ENCODE measurements at regions not wholly inside any gene's neighbourhood (a gene's known extent, or its start where the extent isn't known, plus 50 kb on each side); places are given as distances from the start of the nearest gene placed in this dataset.

DNA sequence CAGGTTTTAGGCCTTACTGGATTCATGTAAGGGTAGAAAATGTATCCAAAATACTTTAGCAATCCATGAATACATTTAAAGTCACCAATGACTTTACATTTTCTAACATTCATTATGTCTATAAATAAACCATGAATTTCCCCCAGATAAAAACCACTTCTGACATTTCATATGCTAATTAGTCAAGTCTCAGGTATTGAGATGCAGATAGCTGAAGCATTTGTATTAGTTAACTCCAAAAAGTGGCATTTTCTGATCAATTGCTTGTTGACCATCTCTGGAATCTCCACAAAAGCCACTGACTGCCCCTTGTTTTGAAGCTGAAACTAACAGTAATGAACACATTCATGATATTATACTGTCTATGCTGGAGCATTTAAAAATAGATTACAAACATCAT lies 68.4 kb upstream of the RAP2B start:
- H3K27ac Mint-ChIP-seq = no peak overlapping the region
- no peaks in the 10 kb centered on the region for H3K36me3 Mint-ChIP-seq (ENCODE audit: low read depth)
- no peaks in the 10 kb centered on the region for H3K4me1 Mint-ChIP-seq
- TF ChIP-seq, protein P1, sequence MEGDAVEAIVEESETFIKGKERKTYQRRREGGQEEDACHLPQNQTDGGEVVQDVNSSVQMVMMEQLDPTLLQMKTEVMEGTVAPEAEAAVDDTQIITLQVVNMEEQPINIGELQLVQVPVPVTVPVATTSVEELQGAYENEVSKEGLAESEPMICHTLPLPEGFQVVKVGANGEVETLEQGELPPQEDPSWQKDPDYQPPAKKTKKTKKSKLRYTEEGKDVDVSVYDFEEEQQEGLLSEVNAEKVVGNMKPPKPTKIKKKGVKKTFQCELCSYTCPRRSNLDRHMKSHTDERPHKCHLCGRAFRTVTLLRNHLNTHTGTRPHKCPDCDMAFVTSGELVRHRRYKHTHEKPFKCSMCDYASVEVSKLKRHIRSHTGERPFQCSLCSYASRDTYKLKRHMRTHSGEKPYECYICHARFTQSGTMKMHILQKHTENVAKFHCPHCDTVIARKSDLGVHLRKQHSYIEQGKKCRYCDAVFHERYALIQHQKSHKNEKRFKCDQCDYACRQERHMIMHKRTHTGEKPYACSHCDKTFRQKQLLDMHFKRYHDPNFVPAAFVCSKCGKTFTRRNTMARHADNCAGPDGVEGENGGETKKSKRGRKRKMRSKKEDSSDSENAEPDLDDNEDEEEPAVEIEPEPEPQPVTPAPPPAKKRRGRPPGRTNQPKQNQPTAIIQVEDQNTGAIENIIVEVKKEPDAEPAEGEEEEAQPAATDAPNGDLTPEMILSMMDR (IDR thresholded peaks at IDR 0.05) = no peak
- H3K27me3 Mint-ChIP-seq (ENCODE audit: low read depth, poor library complexity) = no peaks in the 10 kb centered on the region
- no peak overlapping the region for H3K4me3 Mint-ChIP-seq
- no peak for DNase-seq
- H3K9me3 Mint-ChIP-seq = no peaks in the 10 kb centered on the region

DNA sequence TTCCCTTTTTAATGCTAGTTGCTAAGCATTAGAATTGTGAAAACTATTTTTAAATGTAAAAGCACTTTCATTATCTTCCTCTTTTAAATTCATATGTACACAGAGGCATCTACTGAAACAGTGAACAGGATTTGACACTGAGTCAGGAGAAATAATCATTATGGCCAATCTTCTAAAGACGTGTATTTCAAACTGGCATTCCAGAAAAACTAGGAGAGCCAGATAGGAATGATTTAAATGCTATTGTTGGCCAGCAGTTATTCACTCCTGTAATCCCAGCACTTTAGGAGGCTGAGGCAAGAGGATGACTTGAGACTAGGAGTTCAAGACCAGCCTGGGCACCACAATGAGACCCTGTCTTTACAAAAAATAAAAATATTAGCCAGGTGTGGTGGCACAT lies 67.6 kb upstream of the RAP2B start:
- Mint-ChIP-seq H3K4me1 (no peaks in the 10 kb centered on the region), H3K9me3 (no peaks in the 10 kb centered on the region), H3K27ac (no peak overlapping the region), H3K36me3 (ENCODE audit: low read depth) (no peaks in the 10 kb centered on the region), H3K4me3 (no peak overlapping the region), H3K27me3 (ENCODE audit: low read depth, poor library complexity) (no peaks in the 10 kb centered on the region)
- TF ChIP-seq, protein P1 (IDR thresholded peaks at IDR 0.05) = no peak
- no peak for DNase-seq

DNA sequence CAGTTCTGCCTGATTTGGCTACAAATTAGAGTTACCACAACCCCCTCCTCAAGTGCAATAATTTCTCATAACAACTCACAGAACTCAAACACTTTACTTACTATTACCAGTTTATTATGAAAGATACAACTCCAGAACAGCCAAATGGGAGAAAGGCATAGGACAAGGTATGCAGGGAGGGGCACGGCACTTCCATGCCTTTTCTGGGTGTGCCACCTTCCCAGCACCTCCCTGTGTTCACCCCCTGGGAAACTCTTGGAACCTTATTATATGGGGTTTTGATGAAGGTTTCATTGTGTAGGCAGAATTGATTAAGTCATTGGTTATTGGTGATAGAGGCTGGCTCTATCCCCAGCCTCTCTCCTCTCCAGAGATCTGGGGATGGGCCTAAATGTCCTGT lies 66.6 kb upstream of the RAP2B start:
- no peak overlapping the region for H3K27ac Mint-ChIP-seq
- no peaks in the 10 kb centered on the region for H3K27me3 Mint-ChIP-seq (ENCODE audit: low read depth, poor library complexity)
- no peaks in the 10 kb centered on the region for H3K9me3 Mint-ChIP-seq
- no peak for DNase-seq
- H3K36me3 Mint-ChIP-seq (ENCODE audit: low read depth) = no peaks in the 10 kb centered on the region
- TF ChIP-seq, protein P1 (IDR thresholded peaks at IDR 0.05) = no peak
- H3K4me3 Mint-ChIP-seq = no peak overlapping the region
- no peaks in the 10 kb centered on the region for H3K4me1 Mint-ChIP-seq

DNA sequence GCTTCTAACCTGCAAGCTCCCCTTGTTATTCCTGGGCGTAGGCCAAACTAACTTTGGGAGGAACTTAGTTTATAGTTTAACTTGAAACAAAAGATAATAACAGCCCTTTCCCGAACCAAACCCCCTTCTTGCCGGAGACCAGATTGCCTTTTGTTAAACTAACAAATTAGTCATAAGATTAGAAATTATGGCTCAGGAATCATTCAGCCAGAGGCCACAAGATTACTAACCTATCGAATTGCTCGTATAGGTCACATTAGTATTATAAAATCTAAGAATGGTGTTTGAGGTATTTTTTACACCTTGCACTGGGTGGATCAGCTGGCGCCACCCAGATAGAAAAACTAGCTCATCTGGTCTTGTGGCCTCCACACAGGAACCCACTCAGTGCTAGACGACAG lies 65.3 kb upstream of the RAP2B start:
- TF ChIP-seq, protein P1 (IDR thresholded peaks at IDR 0.05) = no peak
- Mint-ChIP-seq H3K4me1 (no peaks in the 10 kb centered on the region), H3K27ac (no peak overlapping the region), H3K36me3 (ENCODE audit: low read depth) (no peaks in the 10 kb centered on the region), H3K4me3 (no peak overlapping the region), H3K27me3 (ENCODE audit: low read depth, poor library complexity) (no peaks in the 10 kb centered on the region), H3K9me3 (no peaks in the 10 kb centered on the region)
- no peak for DNase-seq

DNA sequence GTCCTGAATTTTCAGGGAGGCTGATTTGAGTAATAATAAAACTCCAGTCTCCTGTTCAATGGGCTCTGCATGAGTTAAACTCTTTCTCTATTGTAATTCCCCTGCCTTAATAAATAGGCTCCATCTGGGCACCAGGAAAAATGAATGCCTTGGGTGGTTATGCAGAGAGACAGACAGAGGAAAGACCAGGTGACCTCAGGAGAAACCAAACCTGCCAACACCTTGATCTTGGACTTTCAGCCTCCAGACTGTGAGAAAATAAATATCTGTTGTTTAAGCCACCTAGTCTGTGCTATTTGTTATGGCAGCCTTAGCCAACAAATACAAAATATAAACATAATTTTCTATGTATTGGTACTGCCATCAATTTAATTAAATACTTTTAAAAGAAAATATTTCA lies 64.8 kb upstream of the RAP2B start:
- Mint-ChIP-seq H3K4me1 (no peaks in the 10 kb centered on the region), H3K4me3 (no peak overlapping the region), H3K27ac (no peak overlapping the region), H3K27me3 (ENCODE audit: low read depth, poor library complexity) (no peaks in the 10 kb centered on the region), H3K9me3 (no peaks in the 10 kb centered on the region), H3K36me3 (ENCODE audit: low read depth) (no peaks in the 10 kb centered on the region)
- TF ChIP-seq, protein P1 (IDR thresholded peaks at IDR 0.05) = no peak
- no peak for DNase-seq

DNA sequence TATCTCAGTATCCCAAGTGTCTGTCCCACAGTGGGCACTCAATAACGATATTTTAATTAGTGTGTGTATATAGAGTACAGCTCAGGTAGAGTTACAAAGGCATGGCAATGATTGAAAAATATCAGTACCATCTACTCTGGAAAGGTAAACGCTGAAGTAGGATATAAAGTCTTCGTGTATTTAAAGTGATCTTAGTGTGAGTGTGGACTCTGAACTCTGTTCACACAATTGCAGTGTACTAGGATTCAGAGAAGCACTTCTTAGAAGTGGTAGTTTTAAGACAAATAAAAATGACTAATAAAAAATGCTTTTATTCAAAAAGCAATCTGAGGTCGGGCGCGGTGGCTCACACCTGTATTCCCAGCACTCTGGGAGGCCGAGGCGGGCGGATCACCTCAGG lies 62.9 kb upstream of the RAP2B start:
- Mint-ChIP-seq H3K27ac (no peak overlapping the region), H3K4me1 (no peaks in the 10 kb centered on the region), H3K9me3 (no peaks in the 10 kb centered on the region), H3K36me3 (ENCODE audit: low read depth) (no peaks in the 10 kb centered on the region), H3K4me3 (no peak overlapping the region), H3K27me3 (ENCODE audit: low read depth, poor library complexity) (no peaks in the 10 kb centered on the region)
- TF ChIP-seq, protein P1 (IDR thresholded peaks at IDR 0.05) = no peak
- DNase-seq = no peak
